ENCODE measurements at regions not wholly inside any gene's neighbourhood (a gene's known extent, or its start where the extent isn't known, plus 50 kb on each side); places are given as distances from the start of the nearest gene placed in this dataset.

DNA sequence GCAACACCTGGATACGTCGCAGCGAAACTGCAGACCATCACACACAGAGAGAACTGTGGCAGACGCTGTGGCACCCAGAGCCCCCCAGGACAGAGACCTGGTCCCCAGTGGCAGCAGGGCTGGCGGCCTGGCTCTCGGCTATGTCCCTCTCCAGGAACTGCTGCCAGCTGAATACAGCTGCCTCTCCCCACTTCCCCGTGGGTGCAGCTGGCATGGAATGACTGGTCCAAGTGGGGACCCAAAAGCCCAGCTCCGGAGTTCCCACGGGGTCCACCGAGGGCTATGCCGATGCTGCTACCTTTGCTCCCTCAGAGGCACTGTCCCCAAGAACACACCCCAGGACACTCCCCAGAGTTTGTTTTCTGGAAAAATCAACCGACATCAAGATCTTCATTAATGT is 67.8 kb upstream of the GATA2 start:
- H3K27me3 Mint-ChIP-seq (ENCODE audit: insufficient read depth, unreplicated experiment) = peaks cover 11% of the 10 kb centered on the region
- no TSS peak for BruUV-seq (replicated peaks)

DNA sequence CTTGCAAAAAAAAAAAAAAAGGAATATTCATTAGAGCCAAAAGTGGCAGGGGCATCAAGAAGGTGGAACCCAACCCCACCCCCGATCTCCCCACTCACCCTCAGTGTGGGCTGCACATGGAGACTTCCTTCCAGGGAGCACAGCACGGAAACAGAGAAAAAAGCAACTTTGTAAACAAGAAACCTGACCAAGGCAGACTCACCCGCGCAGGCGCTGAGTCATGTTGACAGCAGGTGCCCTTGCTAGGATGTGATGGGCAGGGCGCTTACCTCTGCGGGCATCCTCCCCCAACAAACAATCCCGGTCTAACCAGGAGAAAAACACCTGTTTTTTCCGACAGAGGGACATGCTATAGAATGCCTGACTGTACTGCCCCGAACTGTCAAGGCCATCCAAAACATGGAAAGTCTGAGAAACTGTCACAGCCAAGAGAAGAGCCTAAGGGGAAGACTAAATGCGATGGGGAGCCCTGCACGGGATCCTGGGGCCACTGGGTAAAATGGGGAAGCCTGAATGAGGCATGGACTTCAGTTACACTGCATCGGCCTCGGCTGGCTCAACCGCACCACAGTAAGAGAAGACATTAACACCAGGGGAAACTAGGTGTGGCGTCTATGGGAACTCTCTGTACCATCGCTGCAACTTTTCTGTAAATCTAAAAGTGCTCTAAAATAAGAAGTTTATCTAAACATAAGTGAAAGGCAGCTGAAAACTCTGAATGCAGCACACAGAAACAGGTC is 66.7 kb upstream of the GATA2 start:
- no peaks in the 10 kb centered on the region; the same call in 1 of the 2 replicates for H3K36me3 ChIP-seq (ENCODE audit: control insufficient read depth, insufficient read depth, low read length)
- no peak for DNase-seq
- Mint-ChIP-seq H3K4me1 (ENCODE audit: low read depth, unreplicated experiment) (no peaks in the 10 kb centered on the region), H3K9me3 (ENCODE audit: unreplicated experiment) (no peaks in the 10 kb centered on the region), H3K36me3 (ENCODE audit: insufficient read depth, unreplicated experiment) (no peaks in the 10 kb centered on the region), H3K4me3 (ENCODE audit: unreplicated experiment) (no peak overlapping the region), H3K27ac (ENCODE audit: unreplicated experiment) (no peak overlapping the region), H3K27me3 (ENCODE audit: insufficient read depth, unreplicated experiment) (peaks cover 11% of the 10 kb centered on the region)
- intact Hi-C loops (cut with micrococcal nuclease; ENCODE audit: unreplicated experiment) = no loop called here
- H3K4me3 ChIP-seq (ENCODE audit: low read depth, low read length) = no peak overlapping the region
- H3K27me3 ChIP-seq (replicated peaks; ENCODE audit: control insufficient read depth, insufficient read depth, low read length) = no peaks in the 10 kb centered on the region; the same call in 1 of the 2 replicates
- no TSS peak for BruUV-seq (replicated peaks)
- H3K9me3 ChIP-seq = no peaks in the 10 kb centered on the region
- ChIA-PET POLR2A (no interaction called here), CTCF (interaction anchor here (0.7 kb wide), 1 partner anchor 372 kb away, joined by 4 read pairs; no protein-coding TSS in a partner anchor)
- H3K4me1 ChIP-seq = no peaks in the 10 kb centered on the region
- TF ChIP-seq, protein P1, sequence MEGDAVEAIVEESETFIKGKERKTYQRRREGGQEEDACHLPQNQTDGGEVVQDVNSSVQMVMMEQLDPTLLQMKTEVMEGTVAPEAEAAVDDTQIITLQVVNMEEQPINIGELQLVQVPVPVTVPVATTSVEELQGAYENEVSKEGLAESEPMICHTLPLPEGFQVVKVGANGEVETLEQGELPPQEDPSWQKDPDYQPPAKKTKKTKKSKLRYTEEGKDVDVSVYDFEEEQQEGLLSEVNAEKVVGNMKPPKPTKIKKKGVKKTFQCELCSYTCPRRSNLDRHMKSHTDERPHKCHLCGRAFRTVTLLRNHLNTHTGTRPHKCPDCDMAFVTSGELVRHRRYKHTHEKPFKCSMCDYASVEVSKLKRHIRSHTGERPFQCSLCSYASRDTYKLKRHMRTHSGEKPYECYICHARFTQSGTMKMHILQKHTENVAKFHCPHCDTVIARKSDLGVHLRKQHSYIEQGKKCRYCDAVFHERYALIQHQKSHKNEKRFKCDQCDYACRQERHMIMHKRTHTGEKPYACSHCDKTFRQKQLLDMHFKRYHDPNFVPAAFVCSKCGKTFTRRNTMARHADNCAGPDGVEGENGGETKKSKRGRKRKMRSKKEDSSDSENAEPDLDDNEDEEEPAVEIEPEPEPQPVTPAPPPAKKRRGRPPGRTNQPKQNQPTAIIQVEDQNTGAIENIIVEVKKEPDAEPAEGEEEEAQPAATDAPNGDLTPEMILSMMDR (IDR thresholded peaks at IDR 0.05; ENCODE audit: insufficient read depth in 1 of 2, low read depth in 1 of 2, low read length in 1 of 2, severe bottlenecking in 1 of 2, unreplicated experiment in 1 of 2) = no peak

More for the DNA sequence above, 67.8 kb upstream of the GATA2 start:
- no peaks in the 10 kb centered on the region for H3K4me1 ChIP-seq
- no peak overlapping the region for H3K4me3 ChIP-seq (ENCODE audit: low read depth, low read length)
- H3K4me1 Mint-ChIP-seq (ENCODE audit: low read depth, unreplicated experiment) = no peaks in the 10 kb centered on the region
- ChIA-PET CTCF (interaction anchor here (0.7 kb wide), 1 partner anchor 371 kb away, joined by 4 read pairs; no protein-coding TSS in a partner anchor), POLR2A (no interaction called here)
- no peak for DNase-seq
- intact Hi-C loops (cut with micrococcal nuclease; ENCODE audit: unreplicated experiment) = no loop called here
- no peaks in the 10 kb centered on the region; the same call in 1 of the 2 replicates for H3K36me3 ChIP-seq (ENCODE audit: control insufficient read depth, insufficient read depth, low read length)
- H3K9me3 ChIP-seq = no peaks in the 10 kb centered on the region
- no peak overlapping the region for H3K4me3 Mint-ChIP-seq (ENCODE audit: unreplicated experiment)
- TF ChIP-seq, protein P1 (IDR thresholded peaks at IDR 0.05; ENCODE audit: insufficient read depth in 1 of 2, low read depth in 1 of 2, low read length in 1 of 2, severe bottlenecking in 1 of 2, unreplicated experiment in 1 of 2) = no peak
- no peak overlapping the region for H3K27ac Mint-ChIP-seq (ENCODE audit: unreplicated experiment)
- H3K27me3 ChIP-seq (replicated peaks; ENCODE audit: control insufficient read depth, insufficient read depth, low read length) = no peaks in the 10 kb centered on the region; the same call in 1 of the 2 replicates
- H3K36me3 Mint-ChIP-seq (ENCODE audit: insufficient read depth, unreplicated experiment) = no peaks in the 10 kb centered on the region
- H3K9me3 Mint-ChIP-seq (ENCODE audit: unreplicated experiment) = no peaks in the 10 kb centered on the region

DNA sequence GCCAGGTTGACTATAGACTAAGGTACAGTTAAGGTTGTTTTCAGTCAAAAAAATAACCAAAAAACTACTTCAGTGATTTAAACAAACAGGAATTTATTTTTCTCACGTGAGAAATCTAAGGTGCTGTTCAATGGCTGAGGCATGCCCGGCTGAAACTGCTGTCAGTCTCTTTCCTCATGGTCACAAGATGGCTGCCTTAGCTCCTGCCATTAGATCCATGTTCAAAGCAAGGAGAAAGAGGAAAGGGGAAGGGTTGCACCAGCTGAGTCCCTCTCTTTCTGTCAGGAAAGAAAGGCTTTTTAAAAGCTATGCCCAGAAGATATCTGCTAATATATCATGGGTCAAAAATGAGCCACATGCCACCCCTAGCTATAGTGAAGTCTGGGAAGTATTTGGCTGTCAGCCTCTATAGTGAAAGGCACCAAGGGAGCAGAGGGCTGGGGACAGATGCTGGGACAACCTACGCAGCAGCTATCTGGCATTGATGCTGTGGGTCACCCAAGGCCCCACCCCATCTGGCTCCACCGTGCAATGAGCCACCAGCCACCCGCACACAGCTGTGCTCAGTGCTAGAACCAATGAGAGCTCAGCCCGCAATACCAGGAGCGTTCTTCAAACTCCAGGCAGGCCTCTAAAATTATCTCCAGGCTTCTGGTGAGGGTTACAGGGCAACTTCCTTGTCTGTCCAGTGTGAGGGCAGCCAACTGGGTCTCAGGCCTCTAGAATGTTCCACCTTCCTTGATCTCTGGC is 64.7 kb upstream of the GATA2 start:
- no peaks in the 10 kb centered on the region for H3K4me1 ChIP-seq
- peaks cover 6% of the 10 kb centered on the region for H3K27me3 Mint-ChIP-seq (ENCODE audit: insufficient read depth, unreplicated experiment)
- H3K36me3 ChIP-seq (ENCODE audit: control insufficient read depth, insufficient read depth, low read length) = no peaks in the 10 kb centered on the region; the same call in 1 of the 2 replicates
- TF ChIP-seq, protein P1 (IDR thresholded peaks at IDR 0.05; ENCODE audit: insufficient read depth in 1 of 2, low read depth in 1 of 2, low read length in 1 of 2, severe bottlenecking in 1 of 2, unreplicated experiment in 1 of 2) = no peak
- no peaks in the 10 kb centered on the region for H3K36me3 Mint-ChIP-seq (ENCODE audit: insufficient read depth, unreplicated experiment)
- no peaks in the 10 kb centered on the region for H3K9me3 ChIP-seq
- H3K27me3 ChIP-seq (replicated peaks; ENCODE audit: control insufficient read depth, insufficient read depth, low read length) = no peaks in the 10 kb centered on the region; the same call in 1 of the 2 replicates
- no peak overlapping the region for H3K4me3 Mint-ChIP-seq (ENCODE audit: unreplicated experiment)
- H3K4me3 ChIP-seq (ENCODE audit: low read depth, low read length) = no peak overlapping the region
- DNase-seq = no peak
- BruUV-seq (replicated peaks) = no TSS peak
- no peaks in the 10 kb centered on the region for H3K9me3 Mint-ChIP-seq (ENCODE audit: unreplicated experiment)
- intact Hi-C loops (cut with micrococcal nuclease; ENCODE audit: unreplicated experiment) = no loop called here
- H3K4me1 Mint-ChIP-seq (ENCODE audit: low read depth, unreplicated experiment) = no peaks in the 10 kb centered on the region
- CTCF ChIA-PET = no interaction called here
- POLR2A ChIA-PET = no interaction called here
- H3K27ac Mint-ChIP-seq (ENCODE audit: unreplicated experiment) = no peak overlapping the region

Measured in Caco-2 (cell line).